Astrocyte of the spinal cord (primary cell): ENCODE measurements at regions not wholly inside any gene's neighbourhood (a gene's known extent, or its start where the extent isn't known, plus 50 kb on each side); places are given as distances from the start of the nearest gene placed in this dataset.

Experiments
- DNase-seq: peaks from one replicate; pipeline ENCODE4 v3.0.0; 2011; ENCODE audit warnings: low read depth, low spot score
- H3K4me3 ChIP-seq: 2 replicates; pipeline ENCODE4 v1.5.1; 2011; ENCODE audit warnings: low read depth, mild to moderate bottlenecking, low read length, moderate library complexity
- CTCF ChIP-seq: IDR thresholded peaks from 2 replicates; pipeline ENCODE4 v1.5.1; 2012; ENCODE audit warnings: low read depth, mild to moderate bottlenecking, low read length, inconsistent platforms
- in situ Hi-C: cut with HindIII; loops from 2 replicates; pipeline ENCODE4 v1.10.0; 2017; ENCODE audit warnings: low sequenced_read_pairs

- no peak overlapping the region for H3K4me3 ChIP-seq
- no peak for DNase-seq
- no peak for TF ChIP-seq CTCF
- in situ Hi-C loops: no loop called here
Observed at GRCh38 chr2:181352158-181352557, 105.0 kb upstream of the ITGA4 start.

- peak; percentile 76 for DNase-seq
- no peak overlapping the region for H3K4me3 ChIP-seq
- TF ChIP-seq CTCF: no peak
- in situ Hi-C loops: no loop called here
Observed at GRCh38 chr2:181354626-181355025, 102.6 kb upstream of the ITGA4 start.

GRCh38 chr2:181356526-181357130, 100.6 kb upstream of the ITGA4 start:
- in situ Hi-C loops: no loop called here
- no peak for TF ChIP-seq CTCF
- no peak overlapping the region for H3K4me3 ChIP-seq
- DNase-seq: no peak

- no peak for DNase-seq
- no peak overlapping the region for H3K4me3 ChIP-seq
- no peak for TF ChIP-seq CTCF
- in situ Hi-C loops: no loop called here
Observed at GRCh38 chr2:181357979-181358378, 99.2 kb upstream of the ITGA4 start.

- no peak overlapping the region for H3K4me3 ChIP-seq
- DNase-seq: no peak
- in situ Hi-C loops: no loop called here
- no peak for TF ChIP-seq CTCF
Observed at GRCh38 chr2:181362561-181362960, 94.6 kb upstream of the ITGA4 start.

GRCh38 chr2:181363164-181363563, 94.0 kb upstream of the ITGA4 start:
- H3K4me3 ChIP-seq: no peak overlapping the region
- in situ Hi-C loops: no loop called here
- no peak for TF ChIP-seq CTCF
- DNase-seq: no peak
